ENCODE measurements at regions not wholly inside any gene's neighbourhood (a gene's known extent, or its start where the extent isn't known, plus 50 kb on each side); places are given as distances from the start of the nearest gene placed in this dataset.

DNA sequence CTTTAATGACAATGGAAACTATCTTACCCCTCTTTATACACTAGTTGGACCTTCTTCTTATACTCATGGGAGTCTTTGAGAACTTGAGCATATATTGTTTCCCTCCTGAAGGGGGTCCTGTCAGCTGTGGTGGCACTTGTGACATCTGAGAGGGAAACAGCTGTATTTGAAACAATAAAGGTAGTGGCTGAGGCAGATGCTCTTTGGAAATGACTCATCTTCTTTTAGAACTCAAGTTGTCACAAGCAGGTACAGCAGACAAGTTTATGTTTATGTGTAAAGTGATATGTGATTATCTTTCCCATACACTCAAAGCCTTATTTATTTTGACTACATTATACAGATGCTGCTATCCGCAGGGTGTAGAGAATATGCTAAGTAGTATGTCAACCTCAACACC lies 220.0 kb upstream of the GRM7 start:
- no peaks in the 10 kb centered on the region for H3F3A ChIP-seq (ENCODE audit: insufficient read depth, low read depth)
- H3K27me3 ChIP-seq (ENCODE audit: insufficient read depth, low read depth), result no peaks in the 10 kb centered on the region
- no peaks in the 10 kb centered on the region for H3K36me3 ChIP-seq (ENCODE audit: low read depth)
- no peaks in the 10 kb centered on the region for H3K9me2 ChIP-seq (ENCODE audit: insufficient read depth)
- no peak overlapping the region for H3K27ac ChIP-seq
- intact Hi-C loops (cut with micrococcal nuclease; ENCODE audit: unreplicated experiment), result no loop called here
- H3K79me2 ChIP-seq (ENCODE audit: low read depth), result no peaks in the 10 kb centered on the region
- POLR2A ChIA-PET (ENCODE audit: unreplicated experiment), result no interaction called here
- DNase-seq, result no peak
- H2AFZ ChIP-seq, result no peak overlapping the region
- H3K4me1 ChIP-seq (replicated peaks; ENCODE audit: insufficient read depth), result no peaks in the 10 kb centered on the region
- no peak overlapping the region for H3K4me3 ChIP-seq
- CTCF ChIA-PET, result no interaction called here
- H3K4me2 ChIP-seq, result no peak overlapping the region
- TF ChIP-seq EZH2 (IDR thresholded peaks at IDR 0.05; ENCODE audit: low read depth) (no peak), CTCF (conservative IDR thresholded peaks at IDR 0.05) (no peak)
- H4K20me1 ChIP-seq (ENCODE audit: insufficient read depth), result no peaks in the 10 kb centered on the region
- BruUV-seq (replicated peaks), result no TSS peak
- H3K9me3 ChIP-seq (ENCODE audit: insufficient read depth, low read depth), result no peaks in the 10 kb centered on the region

- CTCF ChIA-PET, result no interaction called here
- intact Hi-C loops (cut with micrococcal nuclease; ENCODE audit: unreplicated experiment), result no loop called here
- no peaks in the 10 kb centered on the region for H3K9me2 ChIP-seq (ENCODE audit: insufficient read depth)
Measured at GRCh38 chr3:6644070-6644929, 216.6 kb upstream of the GRM7 start.

GRCh38 chr3:6654670-6655069 lies 206.2 kb upstream of the GRM7 start:
- DNase-seq, result no peak
- BruUV-seq (replicated peaks), result no TSS peak
- Histone ChIP-seq H3K9me3 (ENCODE audit: insufficient read depth, low read depth) (no peaks in the 10 kb centered on the region), H3K27ac (no peak overlapping the region), H3F3A (ENCODE audit: insufficient read depth, low read depth) (no peaks in the 10 kb centered on the region), H2AFZ (no peak overlapping the region), H3K79me2 (ENCODE audit: low read depth) (no peaks in the 10 kb centered on the region), H4K20me1 (ENCODE audit: insufficient read depth) (no peaks in the 10 kb centered on the region; the same call in 1 of the 2 replicates), H3K9me2 (ENCODE audit: insufficient read depth) (no peaks in the 10 kb centered on the region), H3K4me1 (replicated peaks; ENCODE audit: insufficient read depth) (no peaks in the 10 kb centered on the region), H3K4me2 (no peak overlapping the region), H3K4me3 (no peak overlapping the region), H3K27me3 (ENCODE audit: insufficient read depth, low read depth) (no peaks in the 10 kb centered on the region), H3K36me3 (ENCODE audit: low read depth) (no peaks in the 10 kb centered on the region)
- CTCF ChIA-PET, result no interaction called here
- no peak for TF ChIP-seq CTCF (conservative IDR thresholded peaks at IDR 0.05)
- no peak for TF ChIP-seq EZH2 (IDR thresholded peaks at IDR 0.05; ENCODE audit: low read depth)
- intact Hi-C loops (cut with micrococcal nuclease; ENCODE audit: unreplicated experiment), result no loop called here
- POLR2A ChIA-PET (ENCODE audit: unreplicated experiment), result no interaction called here

More at GRCh38 chr3:6644070-6644929, 216.6 kb upstream of the GRM7 start:
- no peaks in the 10 kb centered on the region for H3K36me3 ChIP-seq (ENCODE audit: low read depth)
- POLR2A ChIA-PET (ENCODE audit: unreplicated experiment), result no interaction called here
- no peak for DNase-seq
- no peaks in the 10 kb centered on the region for H3K9me3 ChIP-seq (ENCODE audit: insufficient read depth, low read depth)
- H3K4me2 ChIP-seq, result no peak overlapping the region
- H3K4me1 ChIP-seq (replicated peaks; ENCODE audit: insufficient read depth), result no peaks in the 10 kb centered on the region
- no peaks in the 10 kb centered on the region for H4K20me1 ChIP-seq (ENCODE audit: insufficient read depth)
- H3K4me3 ChIP-seq, result no peak overlapping the region
- H3K79me2 ChIP-seq (ENCODE audit: low read depth), result no peaks in the 10 kb centered on the region
- no TSS peak for BruUV-seq (replicated peaks)
- H3K27me3 ChIP-seq (ENCODE audit: insufficient read depth, low read depth), result no peaks in the 10 kb centered on the region
- H3F3A ChIP-seq (ENCODE audit: insufficient read depth, low read depth), result no peaks in the 10 kb centered on the region
- no peak overlapping the region for H3K27ac ChIP-seq
- no peak overlapping the region for H2AFZ ChIP-seq
- TF ChIP-seq CTCF (conservative IDR thresholded peaks at IDR 0.05) (no peak), EZH2 (IDR thresholded peaks at IDR 0.05; ENCODE audit: low read depth) (no peak)
